A549 (cell line): ENCODE measurements at regions not wholly inside any gene's neighbourhood (a gene's known extent, or its start where the extent isn't known, plus 50 kb on each side); places are given as distances from the start of the nearest gene placed in this dataset.

Experiments used
- ATAC-seq, 2 experiments: fragments of 200-7000 bp in 1 of 2; fragments of >200 bp in 1 of 2; cut with Nextera tagmentation in 1 of 2; cut with Tn5 transposase in 1 of 2; 3 replicates each; pipeline versions ENCODE4 v1.8.0 to v1.9.1; 2018 to 2020; ENCODE audit warnings: mild to moderate bottlenecking in 1 of 2, moderate library complexity in 1 of 2
- CTCF ChIA-PET: fragments of 300-600 bp; sonication (Branson Sonifier 250); formaldehyde crosslinking; extraction: SDS; loops from one replicate; lab custom pipeline; 2021; ENCODE audit warnings: antibody characterized with exemption, inconsistent platforms; lab: Yijun Ruan, JAX
- POLR2A ChIA-PET: fragments of 350-600 bp; formaldehyde crosslinking; extraction: SDS; loops from one replicate; lab custom pipeline; 2021; ENCODE audit warnings: antibody characterized with exemption, inconsistent platforms; lab: Yijun Ruan, JAX
- DNase-seq, 2 experiments: peaks; one replicate each; pipeline versions ENCODE4 v3.0.0 to v3.0.0-alpha.2; 2011 to 2016; ENCODE audit warnings: low read depth in 1 of 2, low spot score in 1 of 2
- FAIRE-seq: peaks from 2 replicates; lab custom pipeline; 2011; peaks lifted over from hg19 to GRCh38; lab: Jason Lieb, UNC
- H3K27ac ChIP-seq, 2 experiments: fragments of >200 bp; sonication (Bioruptor Twin); formaldehyde crosslinking; 3 replicates each; pipeline ENCODE4 v1.5.1; 2016 to 2017
- H3K4me1 ChIP-seq: fragments of >200 bp; sonication (Bioruptor Twin); formaldehyde crosslinking; 3 replicates; pipeline ENCODE4 v1.6.1; 2016
- H3K4me2 ChIP-seq: fragments of >200 bp; sonication (Bioruptor Twin); formaldehyde crosslinking; 3 replicates; pipeline ENCODE4 v1.6.1; 2016
- H3K4me3 ChIP-seq: fragments of >200 bp; sonication (Bioruptor Twin); formaldehyde crosslinking; 3 replicates; pipeline ENCODE4 v1.5.1; 2016
- H3K9me3 ChIP-seq: fragments of >200 bp; sonication (Bioruptor Twin); formaldehyde crosslinking; 3 replicates; pipeline ENCODE4 v1.6.1; 2016
- ATOH8 ChIP-seq: fragments of 250-450 bp; sonication (Bioruptor Pico); IDR thresholded peaks from 2 replicates; pipeline ENCODE4 v1.5.0; 2020; ENCODE audit warnings: low read depth, mild to moderate bottlenecking, moderate library complexity
- CBX2 ChIP-seq: fragments of 200-600 bp; sonication (generic); IDR thresholded peaks from 2 replicates; pipeline ENCODE4 v1.6.1; 2016; ENCODE audit warnings: low read depth, mild to moderate bottlenecking, borderline replicate concordance
- CBX8 ChIP-seq: fragments of 200-600 bp; sonication (generic); IDR thresholded peaks from 2 replicates; pipeline ENCODE4 v1.6.1; 2016
- CHD2 ChIP-seq: fragments of 150-350 bp; IDR thresholded peaks from 2 replicates; pipeline ENCODE4 v1.6.1; 2014; ENCODE audit warnings: low read length; ENCODE audit not compliant: partially characterized antibody
- CHD4 ChIP-seq: fragments of 200-600 bp; sonication (generic); IDR thresholded peaks from 2 replicates; pipeline ENCODE4 v1.6.1; 2016; ENCODE audit warnings: antibody characterized with exemption, mild to moderate bottlenecking, borderline replicate concordance
- E2F6 ChIP-seq: IDR thresholded peaks from 2 replicates; pipeline ENCODE4 v1.6.1; 2012; ENCODE audit warnings: low read depth, borderline replicate concordance
- EHMT2 ChIP-seq: fragments of 200-600 bp; sonication (generic); IDR thresholded peaks from 2 replicates; pipeline ENCODE4 v1.6.1; 2016; ENCODE audit warnings: antibody characterized with exemption, low read depth, mild to moderate bottlenecking, moderate library complexity
- ELK1 ChIP-seq: fragments of 150-350 bp; IDR thresholded peaks from 2 replicates; pipeline ENCODE4 v1.6.1; 2014; ENCODE audit warnings: low read depth, mild to moderate bottlenecking, low read length
- EP300 ChIP-seq, 2 experiments: fragments of >200 bp; sonication (Bioruptor Twin); formaldehyde crosslinking; IDR thresholded peaks; 2 replicates in 1 of 2; 3 replicates in 1 of 2; pipeline ENCODE4 v1.6.1; 2016 to 2017
- ESRRA ChIP-seq: fragments of 150-350 bp; IDR thresholded peaks from 2 replicates; pipeline ENCODE4 v1.6.1; 2014; ENCODE audit warnings: mild to moderate bottlenecking, low read length, borderline replicate concordance
- FOSB ChIP-seq: fragments of 250-450 bp; sonication (Bioruptor Pico); IDR thresholded peaks from 2 replicates; pipeline ENCODE4 v1.5.0; 2020; ENCODE audit warnings: mild to moderate bottlenecking, moderate library complexity
- FOXS1 ChIP-seq: fragments of 250-450 bp; sonication (Bioruptor Pico); IDR thresholded peaks from 2 replicates; pipeline ENCODE4 v1.5.0; 2020; ENCODE audit warnings: mild to moderate bottlenecking, moderate library complexity
- HMGXB4 ChIP-seq: fragments of 250-450 bp; sonication (Bioruptor Pico); IDR thresholded peaks from 2 replicates; pipeline ENCODE4 v1.5.0; 2021; ENCODE audit warnings: mild to moderate bottlenecking, moderate library complexity, borderline replicate concordance
- HOXA7 ChIP-seq: fragments of 250-450 bp; sonication (Bioruptor Pico); IDR thresholded peaks from 2 replicates; pipeline ENCODE4 v1.5.0; 2020; ENCODE audit warnings: mild to moderate bottlenecking, moderate library complexity
- HOXB13 ChIP-seq: fragments of 250-450 bp; sonication (Bioruptor Pico); IDR thresholded peaks from 2 replicates; pipeline ENCODE4 v1.5.0; 2020; ENCODE audit warnings: low read depth, mild to moderate bottlenecking, moderate library complexity
- MAX ChIP-seq: IDR thresholded peaks from 2 replicates; pipeline ENCODE4 v1.6.1; 2012
- NPAS2 ChIP-seq: fragments of 250-450 bp; sonication (Bioruptor Pico); IDR thresholded peaks from 2 replicates; pipeline ENCODE4 v1.8.0; 2022; ENCODE audit warnings: mild to moderate bottlenecking, moderate library complexity, borderline replicate concordance
- NR3C1 ChIP-seq: fragments of >200 bp; sonication (Bioruptor Twin); formaldehyde crosslinking; IDR thresholded peaks from 3 replicates; pipeline ENCODE4 v1.6.1; 2017
- PBX3 ChIP-seq: IDR thresholded peaks from 2 replicates; pipeline ENCODE4 v1.6.1; 2012
- PHF8 ChIP-seq: fragments of 200-600 bp; sonication (generic); IDR thresholded peaks from 2 replicates; pipeline ENCODE4 v1.6.1; 2016; ENCODE audit warnings: low read depth, mild to moderate bottlenecking, antibody characterized with exemption, moderate library complexity, borderline replicate concordance
- RARB ChIP-seq: fragments of 250-450 bp; sonication (Bioruptor Pico); IDR thresholded peaks from 2 replicates; pipeline ENCODE4 v1.8.0; 2021; ENCODE audit warnings: mild to moderate bottlenecking, moderate library complexity
- RCOR1 ChIP-seq: fragments of 150-350 bp; IDR thresholded peaks from 2 replicates; pipeline ENCODE4 v1.6.1; 2014; ENCODE audit warnings: antibody characterized with exemption, low read length, low read depth
- RFX5 ChIP-seq: fragments of 450-650 bp; IDR thresholded peaks from 2 replicates; pipeline ENCODE4 v1.7.1; 2014; ENCODE audit warnings: antibody characterized with exemption, mild to moderate bottlenecking, moderate library complexity
- SMC3 ChIP-seq: fragments of >200 bp; sonication (Bioruptor Twin); formaldehyde crosslinking; IDR thresholded peaks from 3 replicates; pipeline ENCODE4 v1.6.1; 2018; ENCODE audit warnings: inconsistent platforms
- TFCP2L1 ChIP-seq: fragments of 250-450 bp; sonication (Bioruptor Pico); IDR thresholded peaks from 2 replicates; pipeline ENCODE4 v1.5.0; 2021; ENCODE audit warnings: mild to moderate bottlenecking
- TP53 ChIP-seq: fragments of 250-450 bp; sonication (Bioruptor Pico); IDR thresholded peaks from 2 replicates; pipeline ENCODE4 v1.5.0; 2021; ENCODE audit warnings: mild to moderate bottlenecking, moderate library complexity
- ZC3H11A ChIP-seq: fragments of 450-650 bp; IDR thresholded peaks from 2 replicates; pipeline ENCODE4 v1.6.1; 2014; ENCODE audit warnings: antibody characterized with exemption, mild to moderate bottlenecking
- WGBS: methylation state at CpG from one replicate; pipeline ENCODE4 v1.1.6; 2017; ENCODE audit errors: missing lambda C conversion rate; 5-methylcytosine and 5-hydroxymethylcytosine counted together

- CTCF ChIA-PET = no interaction called here
- no peak overlapping the region for H3K4me3 ChIP-seq
- no peak overlapping the region for H3K4me2 ChIP-seq
- FAIRE-seq = no peak
- TF ChIP-seq RFX5 (no peak), HOXB13 (no peak), PBX3 (no peak), CBX8 (no peak), TFCP2L1 (CRISPR knock-in tag) (no peak), CHD2 (no peak), SMC3 (no peak), ELK1 (no peak), HMGXB4 (CRISPR knock-in tag) (no peak), ATOH8 (CRISPR knock-in tag) (no peak), CHD4 (no peak), PHF8 (no peak), CBX2 (no peak)
- no peak overlapping the region for H3K27ac ChIP-seq
- ATAC-seq = no peak
- DNase-seq = no peak
- 4% methylated on average over 4 of the region's 4 CpGs for WGBS
- no peaks in the 10 kb centered on the region for H3K9me3 ChIP-seq
- no peaks in the 10 kb centered on the region for H3K4me1 ChIP-seq
- POLR2A ChIA-PET = no interaction called here
Observed at GRCh38 chr9:28396058-28396457, 822.8 kb upstream of the C9orf72 start.

- DNase-seq = no peak
- ChIA-PET CTCF (no interaction called here), POLR2A (no interaction called here)
- ATAC-seq = no peak
- no peak for FAIRE-seq
- Histone ChIP-seq H3K27ac (no peak overlapping the region), H3K4me1 (no peaks in the 10 kb centered on the region), H3K9me3 (no peaks in the 10 kb centered on the region), H3K4me3 (no peak overlapping the region), H3K4me2 (no peak overlapping the region)
- WGBS = 44% methylated on average over 3 of the region's 3 CpGs
- TF ChIP-seq ATOH8 (CRISPR knock-in tag) (no peak), CBX2 (no peak), ESRRA (no peak), RARB (CRISPR knock-in tag) (no peak), HOXA7 (CRISPR knock-in tag) (no peak), EP300 (IDR thresholded peaks at IDR 0.05) (no peak), PBX3 (no peak), MAX (no peak), RCOR1 (no peak), FOSB (CRISPR knock-in tag) (no peak), E2F6 (no peak), NPAS2 (CRISPR knock-in tag) (no peak), EHMT2 (no peak), FOXS1 (CRISPR knock-in tag) (no peak), ZC3H11A (no peak), TP53 (no peak), NR3C1 (no peak)
Observed at GRCh38 chr9:28407351-28407750, 834.1 kb upstream of the C9orf72 start.
